ENCODE measurements at regions not wholly inside any gene's neighbourhood (a gene's known extent, or its start where the extent isn't known, plus 50 kb on each side); places are given as distances from the start of the nearest gene placed in this dataset.

DNA sequence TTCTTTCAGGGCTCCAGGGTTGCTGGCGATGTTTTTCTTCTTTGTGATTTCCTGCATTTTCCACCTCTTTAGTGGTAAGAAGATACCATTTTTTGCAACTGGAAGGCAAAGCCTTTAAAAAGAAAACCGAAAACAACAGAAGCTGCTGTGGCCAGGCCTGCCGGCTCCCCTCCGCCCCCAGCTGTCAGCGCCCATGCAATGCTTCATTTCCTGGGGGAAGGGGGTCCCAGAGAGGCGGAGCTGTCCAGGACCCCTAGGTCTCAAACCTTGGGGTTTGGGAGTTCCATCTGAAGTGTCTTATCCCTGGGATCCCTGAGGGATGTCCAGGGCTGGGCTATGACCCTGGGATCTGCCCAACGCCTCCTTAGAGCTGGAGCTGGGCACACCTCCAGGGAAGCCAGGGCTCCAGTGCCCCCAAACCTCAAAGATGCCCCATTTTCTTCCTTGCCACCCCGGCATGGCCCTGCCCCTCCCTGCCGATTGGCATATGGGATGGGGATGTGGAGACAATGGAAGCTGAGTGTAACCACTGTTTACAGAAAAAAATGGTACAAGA is 257.2 kb upstream of the MVB12B start:
- 15% methylated on average over 9 of the region's 9 CpGs for WGBS (ENCODE audit: insufficient coverage, insufficient replicate concordance, low lambda C conversion rate, missing lambda C conversion rate)
- ATAC-seq, result 0 out of 3 replicates have a peak, but pooled peaks have one; percentile 18

More for the DNA sequence above, 257.2 kb upstream of the MVB12B start:
- no peaks in the 10 kb centered on the region for H4K20me1 ChIP-seq (ENCODE audit: control insufficient read depth, insufficient read depth)
- DNase-seq (ENCODE audit: low read depth, low spot score), result no peak
- no peak for FAIRE-seq
- no peak overlapping the region for H3K4me3 ChIP-seq
- no peak overlapping the region for H3K27ac ChIP-seq (ENCODE audit: control insufficient read depth, insufficient read depth)
- BruUV-seq (replicated peaks), result no TSS peak
- ChIA-PET RAD21 (ENCODE audit: unreplicated experiment) (interaction anchor here (0.6 to 1.2 kb wide), 2 partner anchors 218 to 662 kb away, joined by 3 to 5 read pairs; no protein-coding TSS in a partner anchor), CTCF (interaction anchor here (1.3 kb wide), 1 partner anchor 511 kb away, joined by 3 read pairs; no protein-coding TSS in a partner anchor), SMC1A (ENCODE audit: uncharacterized antibody, unreplicated experiment) (no interaction called here), POLR2A (interaction anchor here (0.5 kb wide), 1 partner anchor 815 kb away, joined by 3 read pairs; no protein-coding TSS in a partner anchor)
- in situ Hi-C loops (cut with MboI) (no loop called here), intact Hi-C loops (cut with micrococcal nuclease; ENCODE audit: unreplicated experiment) (no loop called here)
- no peaks in the 10 kb centered on the region for H3K79me2 ChIP-seq (ENCODE audit: control insufficient read depth, insufficient read depth, low read length)
- peak in 1 of 3 experiments; percentile 24; a peak in 1 of 6 replicates for TF ChIP-seq CTCF (IDR thresholded peaks at IDR 0.05 in 2 of 3, conservative IDR thresholded peaks at IDR 0.05 in 1 of 3; ENCODE audit: control insufficient read depth in 2 of 3, extremely low read depth in 1 of 3, insufficient read depth in 1 of 3, low read depth in 3 of 3, low read length in 3 of 3)
- TF ChIP-seq MEF2A (IDR thresholded peaks at IDR 0.05; ENCODE audit: insufficient read depth, low read depth, low read length), result no peak
- TF ChIP-seq SMC3 (IDR thresholded peaks at IDR 0.05; ENCODE audit: borderline replicate concordance, low read length), result 0 out of 2 replicates have a peak, but pooled peaks have one; percentile 12
- TF ChIP-seq RAD21 (IDR thresholded peaks at IDR 0.05; ENCODE audit: insufficient read depth, low read depth, low read length), result 0 out of 2 replicates have a peak, but pooled peaks have one; percentile 8
- no peak overlapping the region for H3K4me2 ChIP-seq (ENCODE audit: control insufficient read depth, insufficient read depth)
- H3K36me3 ChIP-seq (ENCODE audit: control insufficient read depth in 2 of 2, insufficient read depth in 2 of 2, low read length in 1 of 2), result no peaks in the 10 kb centered on the region
- H3K9me3 ChIP-seq (replicated peaks; ENCODE audit: control insufficient read depth, insufficient read depth, low read length), result no peaks in the 10 kb centered on the region
- no peak overlapping the region for H2AFZ ChIP-seq (ENCODE audit: control insufficient read depth, low read depth, low read length)
- H3K4me1 ChIP-seq (ENCODE audit: control insufficient read depth, insufficient read depth, low read length), result no peaks in the 10 kb centered on the region
- H3K9ac ChIP-seq (ENCODE audit: control insufficient read depth, insufficient read depth, low read length), result no peak overlapping the region
- H3K27me3 ChIP-seq (replicated peaks in 1 of 2; ENCODE audit: control insufficient read depth in 2 of 2, insufficient read depth in 2 of 2, low read length in 1 of 2), result no peaks in the 10 kb centered on the region

Data from GM12878 (cell line).